ENCODE measurements at regions not wholly inside any gene's neighbourhood (a gene's known extent, or its start where the extent isn't known, plus 50 kb on each side); places are given as distances from the start of the nearest gene placed in this dataset.

DNA sequence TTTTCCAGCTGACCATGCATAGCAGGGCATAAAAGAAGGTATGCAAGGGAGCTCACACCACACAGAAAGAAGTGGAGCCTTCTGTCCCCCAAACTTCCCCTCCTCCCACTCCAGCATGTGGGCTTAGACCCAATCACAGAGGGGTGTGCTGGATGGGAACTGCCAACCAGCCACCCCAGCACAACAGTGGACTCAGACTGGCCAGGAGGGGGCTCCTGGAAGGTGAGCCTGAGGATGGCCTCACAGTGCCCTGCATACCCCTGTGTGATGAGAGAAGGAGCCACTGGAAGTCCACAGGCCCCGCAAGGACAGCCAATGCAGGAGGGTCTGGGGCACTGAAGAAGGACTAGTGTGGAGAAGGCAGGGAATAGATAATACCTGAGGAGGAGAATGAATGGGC is 106.9 kb upstream of the SERP2 start:
- TF ChIP-seq CTCF (IDR thresholded peaks at IDR 0.05; ENCODE audit: low read depth, low read length): no peak
- in situ Hi-C loops (cut with HindIII; ENCODE audit: low sequenced_read_pairs): no loop called here

GRCh38 chr13:44267203-44267602 is 106.4 kb upstream of the SERP2 start:
- DNase-seq (ENCODE audit: low read depth, low spot score): no peak
- no peak for TF ChIP-seq CTCF (IDR thresholded peaks at IDR 0.05; ENCODE audit: low read depth, low read length)
- H3K4me3 ChIP-seq (ENCODE audit: low read depth, low read length): no peak overlapping the region
- in situ Hi-C loops (cut with HindIII; ENCODE audit: low sequenced_read_pairs): no loop called here

More for the DNA sequence above, 106.9 kb upstream of the SERP2 start:
- DNase-seq (ENCODE audit: low read depth, low spot score): no peak
- H3K4me3 ChIP-seq (ENCODE audit: low read depth, low read length): no peak overlapping the region

- no peak for TF ChIP-seq CTCF (IDR thresholded peaks at IDR 0.05; ENCODE audit: low read depth, low read length)
- in situ Hi-C loops (cut with HindIII; ENCODE audit: low sequenced_read_pairs): no loop called here
- peak; percentile 81 for DNase-seq (ENCODE audit: low read depth, low spot score)
- H3K4me3 ChIP-seq (ENCODE audit: low read depth, low read length): no peak overlapping the region
These were observed 105.6 kb upstream of the SERP2 start for GRCh38 chr13:44267980-44268379.

DNA sequence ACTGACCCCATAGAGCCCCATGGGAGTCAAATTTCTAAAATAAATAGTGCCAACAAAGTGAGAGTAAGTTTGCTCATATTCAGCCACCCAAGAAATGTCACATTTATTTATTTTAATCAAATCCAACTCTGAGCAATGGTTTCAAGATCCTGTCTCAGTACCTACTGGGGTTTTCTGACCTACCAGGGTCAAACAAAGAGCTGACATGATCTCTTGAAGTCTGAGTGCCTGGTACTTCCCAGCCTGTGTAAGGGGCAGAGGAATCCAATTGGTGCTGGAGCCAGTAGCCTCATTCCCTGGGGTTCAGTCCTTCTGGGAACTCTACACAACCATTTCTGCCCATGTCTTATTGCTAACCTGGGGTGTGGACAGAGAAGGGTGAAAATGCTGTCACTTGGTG is 104.6 kb upstream of the SERP2 start:
- H3K4me3 ChIP-seq (ENCODE audit: low read depth, low read length): no peak overlapping the region
- in situ Hi-C loops (cut with HindIII; ENCODE audit: low sequenced_read_pairs): no loop called here
- no peak for DNase-seq (ENCODE audit: low read depth, low spot score)
- TF ChIP-seq CTCF (IDR thresholded peaks at IDR 0.05; ENCODE audit: low read depth, low read length): no peak

GRCh38 chr13:44270150-44270549 is 103.5 kb upstream of the SERP2 start:
- in situ Hi-C loops (cut with HindIII; ENCODE audit: low sequenced_read_pairs): no loop called here
- TF ChIP-seq CTCF (IDR thresholded peaks at IDR 0.05; ENCODE audit: low read depth, low read length): no peak

DNA sequence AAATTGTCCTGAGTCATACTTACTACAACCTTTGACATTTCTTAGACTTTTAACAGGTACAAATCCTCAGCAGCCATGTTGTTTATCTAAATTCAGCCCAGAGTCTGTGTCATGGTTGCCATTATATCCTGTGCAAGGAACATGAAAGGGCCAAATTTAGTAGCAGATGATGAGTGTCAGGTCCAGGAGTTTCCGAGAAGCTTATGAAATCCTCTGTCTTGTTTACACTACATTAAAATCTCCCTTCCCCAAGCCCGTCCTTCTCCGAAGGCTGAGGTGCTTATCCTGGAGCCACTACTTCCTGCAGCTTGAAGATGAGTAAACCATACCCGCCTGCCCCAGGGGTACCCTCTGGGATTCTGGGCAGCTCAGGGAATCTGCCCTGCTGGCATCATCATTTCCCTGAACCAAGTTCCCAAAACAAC is 102.6 kb upstream of the SERP2 start:
- no peak overlapping the region for H3K4me3 ChIP-seq (ENCODE audit: low read depth, low read length)
- peak; percentile 71 for DNase-seq (ENCODE audit: low read depth, low spot score)
- in situ Hi-C loops (cut with HindIII; ENCODE audit: low sequenced_read_pairs): no loop called here
- no peak for TF ChIP-seq CTCF (IDR thresholded peaks at IDR 0.05; ENCODE audit: low read depth, low read length)

More at GRCh38 chr13:44270150-44270549, 103.5 kb upstream of the SERP2 start:
- H3K4me3 ChIP-seq (ENCODE audit: low read depth, low read length): no peak overlapping the region
- no peak for DNase-seq (ENCODE audit: low read depth, low spot score)

- no peak for DNase-seq (ENCODE audit: low read depth, low spot score)
- in situ Hi-C loops (cut with HindIII; ENCODE audit: low sequenced_read_pairs): no loop called here
- no peak for TF ChIP-seq CTCF (IDR thresholded peaks at IDR 0.05; ENCODE audit: low read depth, low read length)
- H3K4me3 ChIP-seq (ENCODE audit: low read depth, low read length): no peak overlapping the region
These were observed 102.2 kb upstream of the SERP2 start for GRCh38 chr13:44271473-44271872.

Measured in astrocyte of the spinal cord (primary cell).